ENCODE measurements at regions not wholly inside any gene's neighbourhood (a gene's known extent, or its start where the extent isn't known, plus 50 kb on each side); places are given as distances from the start of the nearest gene placed in this dataset.
A peak's percentile ranks its signal among the peaks of the same experiment; 100 is the strongest.

GRCh38 chr13:73748404-73748803 is 385.8 kb downstream of the KLF12 start:
- CTCF ChIA-PET (ENCODE audit: unreplicated experiment), result no interaction called here
- Histone ChIP-seq H3K9me3 (ENCODE audit: low read length) (no peaks in the 10 kb centered on the region), H4K20me1 (ENCODE audit: insufficient read depth, low read length) (no peaks in the 10 kb centered on the region), H3K4me3 (ENCODE audit: low read depth, low read length, poor library complexity, severe bottlenecking) (no peak overlapping the region), H2AFZ (ENCODE audit: low read length) (no peak overlapping the region), H3K4me2 (ENCODE audit: low read length) (no peak overlapping the region), H3K9me2 (ENCODE audit: insufficient read depth, low read length) (no peaks in the 10 kb centered on the region), H3K36me3 (ENCODE audit: insufficient read depth, low read length) (peaks cover 9% of the 10 kb centered on the region), H3K79me2 (ENCODE audit: insufficient read depth, low read depth, low read length) (no peaks in the 10 kb centered on the region), H3K27ac (ENCODE audit: low read depth, low read length, poor library complexity, severe bottlenecking) (no peak overlapping the region), H3K4me1 (ENCODE audit: insufficient read depth, low read length, poor library complexity, severe bottlenecking) (no peaks in the 10 kb centered on the region)
- no TSS peak for BruUV-seq (replicated peaks)
- DNase-seq (ENCODE audit: low spot score), result no peak
- POLR2A ChIA-PET, result interaction anchor here (0.6 to 1.4 kb wide), 2 partner anchors 189 to 504 kb away, joined by 3 read pairs; no protein-coding TSS in a partner anchor
- no peak for TF ChIP-seq EZH2phosphoT487 (IDR thresholded peaks at IDR 0.05; ENCODE audit: borderline replicate concordance, low read depth, low read length)
- no peak for TF ChIP-seq CTCF (conservative IDR thresholded peaks at IDR 0.05; ENCODE audit: low read length)
- intact Hi-C loops (cut with micrococcal nuclease; ENCODE audit: unreplicated experiment), result no loop called here

GRCh38 chr13:73745190-73745589 is 389.0 kb downstream of the KLF12 start:
- H3K4me2 ChIP-seq (ENCODE audit: low read length), result no peak overlapping the region
- peaks cover 9% of the 10 kb centered on the region for H3K36me3 ChIP-seq (ENCODE audit: insufficient read depth, low read length)
- H3K4me3 ChIP-seq (ENCODE audit: low read depth, low read length, poor library complexity, severe bottlenecking), result no peak overlapping the region
- ChIA-PET CTCF (ENCODE audit: unreplicated experiment) (no interaction called here), POLR2A (no interaction called here)
- H2AFZ ChIP-seq (ENCODE audit: low read length), result no peak overlapping the region
- DNase-seq (ENCODE audit: low spot score), result no peak
- TF ChIP-seq EZH2phosphoT487 (IDR thresholded peaks at IDR 0.05; ENCODE audit: borderline replicate concordance, low read depth, low read length), result no peak
- 0 out of 2 replicates have a peak, but pooled peaks have one; percentile 24 for TF ChIP-seq CTCF (conservative IDR thresholded peaks at IDR 0.05; ENCODE audit: low read length)
- H3K4me1 ChIP-seq (ENCODE audit: insufficient read depth, low read length, poor library complexity, severe bottlenecking), result no peaks in the 10 kb centered on the region
- no TSS peak for BruUV-seq (replicated peaks)
- H4K20me1 ChIP-seq (ENCODE audit: insufficient read depth, low read length), result no peaks in the 10 kb centered on the region
- H3K9me2 ChIP-seq (ENCODE audit: insufficient read depth, low read length), result no peaks in the 10 kb centered on the region
- intact Hi-C loops (cut with micrococcal nuclease; ENCODE audit: unreplicated experiment), result no loop called here
- no peaks in the 10 kb centered on the region for H3K9me3 ChIP-seq (ENCODE audit: low read length)
- H3K79me2 ChIP-seq (ENCODE audit: insufficient read depth, low read depth, low read length), result no peaks in the 10 kb centered on the region
- H3K27ac ChIP-seq (ENCODE audit: low read depth, low read length, poor library complexity, severe bottlenecking), result no peak overlapping the region

- POLR2A ChIA-PET, result interaction anchor here (0.6 to 0.8 kb wide), 2 partner anchors 22 to 988 kb away, joined by 3 read pairs; no protein-coding TSS in a partner anchor
- no peak overlapping the region for H3K4me3 ChIP-seq (ENCODE audit: low read depth, low read length, poor library complexity, severe bottlenecking)
Observed at GRCh38 chr13:73742982-73743381, 391.2 kb downstream of the KLF12 start.

More at GRCh38 chr13:73742982-73743381, 391.2 kb downstream of the KLF12 start:
- intact Hi-C loops (cut with micrococcal nuclease; ENCODE audit: unreplicated experiment), result no loop called here
- no peaks in the 10 kb centered on the region for H3K4me1 ChIP-seq (ENCODE audit: insufficient read depth, low read length, poor library complexity, severe bottlenecking)
- H3K4me2 ChIP-seq (ENCODE audit: low read length), result no peak overlapping the region
- TF ChIP-seq EZH2phosphoT487 (IDR thresholded peaks at IDR 0.05; ENCODE audit: borderline replicate concordance, low read depth, low read length) (no peak), CTCF (conservative IDR thresholded peaks at IDR 0.05; ENCODE audit: low read length) (no peak)
- BruUV-seq (replicated peaks), result no TSS peak
- no peaks in the 10 kb centered on the region for H3K9me3 ChIP-seq (ENCODE audit: low read length)
- no peaks in the 10 kb centered on the region for H4K20me1 ChIP-seq (ENCODE audit: insufficient read depth, low read length)
- H3K79me2 ChIP-seq (ENCODE audit: insufficient read depth, low read depth, low read length), result no peaks in the 10 kb centered on the region
- H3K9me2 ChIP-seq (ENCODE audit: insufficient read depth, low read length), result no peaks in the 10 kb centered on the region
- no peak overlapping the region for H2AFZ ChIP-seq (ENCODE audit: low read length)
- CTCF ChIA-PET (ENCODE audit: unreplicated experiment), result no interaction called here
- no peaks in the 10 kb centered on the region for H3K36me3 ChIP-seq (ENCODE audit: insufficient read depth, low read length)
- DNase-seq (ENCODE audit: low spot score), result no peak
- no peak overlapping the region for H3K27ac ChIP-seq (ENCODE audit: low read depth, low read length, poor library complexity, severe bottlenecking)
